Upper lobe of left lung (tissue), 6 donors: ENCODE measurements at regions not wholly inside any gene's neighbourhood (a gene's known extent, or its start where the extent isn't known, plus 50 kb on each side); places are given as distances from the start of the nearest gene placed in this dataset.

Experiments
- ATAC-seq, 2 donors: fragments of 200-7000 bp; cut with Tn5 transposase; one replicate each; pipeline ENCODE4 v1.9.1; 2022; ENCODE audit warnings: mild to moderate bottlenecking in 2 of 2, moderate library complexity in 2 of 2; ENCODE audit not compliant: low FRiP score in 2 of 2
- DNase-seq, 2 donors: peaks; one replicate each; pipeline ENCODE4 v3.0.0-alpha.2; 2019 to 2020
- H3K27ac ChIP-seq, 4 donors: fragments of 200-600 bp; sonication (generic); one replicate each; pipeline ENCODE4 v1.5.1; 2016 to 2019
- H3K27me3 ChIP-seq, 4 donors: fragments of 200-600 bp; sonication (generic); one replicate each; pipeline ENCODE4 v1.5.1; 2017 to 2019
- H3K36me3 ChIP-seq, 4 donors: fragments of 200-600 bp; sonication (generic); one replicate each; pipeline ENCODE4 v1.5.1; 2016 to 2019
- H3K4me1 ChIP-seq, 4 donors: fragments of 200-600 bp; sonication (generic); one replicate each; pipeline ENCODE4 v1.5.1; 2018 to 2019
- H3K4me3 ChIP-seq, 4 donors: fragments of 200-600 bp; sonication (generic); one replicate each; pipeline ENCODE4 v1.5.1; 2017 to 2019; ENCODE audit warnings: mild to moderate bottlenecking in 2 of 4, moderate library complexity in 1 of 4
- H3K9me3 ChIP-seq, 4 donors: fragments of 200-600 bp; sonication (generic); one replicate each; pipeline ENCODE4 v1.5.1; 2018 to 2019
- CTCF ChIP-seq, 6 experiments: fragments of 450-650 bp in 4 of 6; fragments of 200-600 bp in 2 of 6; sonication (generic) in 2 of 6; IDR thresholded peaks; one replicate each; pipeline ENCODE4 v1.5.1; 2016 to 2019; ENCODE audit warnings: antibody characterized with exemption in 6 of 6
- EP300 ChIP-seq, 4 donors: sonication (generic); formaldehyde crosslinking; IDR thresholded peaks; one replicate each; pipeline ENCODE4 v1.5.1; 2017; ENCODE audit warnings: antibody characterized with exemption in 4 of 4, control low read depth in 2 of 4
- POLR2A ChIP-seq, 4 donors: fragments of 450-650 bp; IDR thresholded peaks; one replicate each; pipeline ENCODE4 v1.5.1; 2016 to 2017; ENCODE audit warnings: antibody characterized with exemption in 4 of 4, mild to moderate bottlenecking in 2 of 4
- POLR2AphosphoS5 ChIP-seq, 2 donors: sonication (generic); formaldehyde crosslinking; IDR thresholded peaks; one replicate each; pipeline ENCODE4 v1.5.1; 2017; ENCODE audit warnings: antibody characterized with exemption in 2 of 2
- WGBS, 2 donors: methylation state at CpG; one replicate each; pipeline ENCODE4 v1.1.5; 2017 to 2018; 5-methylcytosine and 5-hydroxymethylcytosine counted together
- donor health status: DM: no; HTN: no; CAD: no; lungs with moderate emphysema.
- donor health status: DM: no; HTN: yes; CAD: no; lungs with severe emphysema.

GRCh38 chr6:108734271-108734922, 113.8 kb upstream of the ARMC2 start:
- no peak overlapping the region for H3K4me3 ChIP-seq
- H3K27me3 ChIP-seq = no peaks in the 10 kb centered on the region
- H3K27ac ChIP-seq = no peak overlapping the region
- peaks cover 6 to 12% (median 9%) of the 10 kb centered on the region in 4 donors for H3K4me1 ChIP-seq
- no peak for ATAC-seq
- no peaks in the 10 kb centered on the region for H3K36me3 ChIP-seq
- DNase-seq = no peak
- no peak for TF ChIP-seq POLR2A (IDR thresholded peaks at IDR 0.05)
- no peak for TF ChIP-seq EP300 (IDR thresholded peaks at IDR 0.05)
- no peak for TF ChIP-seq POLR2AphosphoS5 (IDR thresholded peaks at IDR 0.05)
- no peak for TF ChIP-seq CTCF (IDR thresholded peaks at IDR 0.05)
- H3K9me3 ChIP-seq = no peaks in the 10 kb centered on the region
- WGBS, 2 donors = 82 to 91% methylated on average over 8 of the region's 8 CpGs

DNA sequence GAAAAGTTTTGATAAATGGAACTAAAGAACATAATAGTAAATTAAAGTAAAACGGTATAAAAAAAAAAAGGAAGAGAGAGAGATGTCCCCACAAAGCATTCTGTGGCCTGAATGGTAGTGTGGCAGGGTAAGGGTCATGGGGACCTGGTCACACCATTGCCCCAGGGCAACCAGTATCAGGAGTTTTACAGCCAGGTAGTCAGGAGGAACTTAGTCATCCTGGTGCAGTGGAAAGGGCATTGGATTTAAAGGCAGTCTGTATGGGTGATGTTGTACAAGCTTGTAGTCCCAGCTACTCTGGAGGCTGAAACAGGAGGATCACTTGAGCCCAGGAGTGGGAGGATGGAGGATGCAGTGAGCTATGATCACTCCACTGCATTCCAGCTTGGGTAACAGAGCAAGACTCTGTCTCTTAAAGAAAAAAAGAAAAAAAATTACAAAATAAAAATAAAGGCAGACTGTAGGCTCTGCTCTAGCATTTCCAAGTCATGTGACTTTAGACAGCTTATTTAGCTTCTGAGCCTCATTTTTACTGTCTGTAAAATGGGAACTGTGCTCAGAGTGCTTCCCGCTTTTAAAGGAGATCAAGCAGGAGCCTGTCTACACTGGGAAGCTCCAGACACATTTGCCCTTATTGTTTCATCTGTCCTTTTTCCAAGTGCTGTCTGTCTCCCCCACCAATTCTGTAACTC, 112.8 kb upstream of the ARMC2 start:
- ATAC-seq = no peak
- Histone ChIP-seq H3K27ac (no peak overlapping the region), H3K4me3 (no peak overlapping the region), H3K36me3 (no peaks in the 10 kb centered on the region), H3K27me3 (no peaks in the 10 kb centered on the region), H3K4me1 (peaks cover 6 to 12% (median 9%) of the 10 kb centered on the region in 4 donors), H3K9me3 (no peaks in the 10 kb centered on the region)
- TF ChIP-seq CTCF (IDR thresholded peaks at IDR 0.05) = no peak
- no peak for TF ChIP-seq EP300 (IDR thresholded peaks at IDR 0.05)
- no peak for TF ChIP-seq POLR2A (IDR thresholded peaks at IDR 0.05)
- no peak for TF ChIP-seq POLR2AphosphoS5 (IDR thresholded peaks at IDR 0.05)
- DNase-seq = no peak
- 92 to 95% methylated on average over 2 of the region's 2 CpGs for WGBS, 2 donors

DNA sequence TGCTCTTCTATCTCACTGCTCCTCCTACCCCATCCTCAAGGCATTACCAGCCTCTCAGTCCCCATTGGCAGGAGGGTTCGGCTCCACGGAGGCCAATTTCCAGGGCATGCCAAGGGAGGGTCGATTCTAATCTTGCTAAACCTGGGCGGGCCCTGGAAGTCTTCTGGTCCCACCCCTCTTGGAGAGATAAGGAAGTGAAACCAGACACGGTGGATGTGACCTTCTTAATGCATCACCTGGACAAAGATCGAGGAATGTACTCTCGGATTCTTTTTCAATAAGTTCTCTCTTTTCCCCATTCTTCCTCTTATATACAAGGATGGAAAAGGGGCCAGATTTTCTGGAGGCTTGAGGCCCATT, 112.2 kb upstream of the ARMC2 start:
- H3K27me3 ChIP-seq = no peaks in the 10 kb centered on the region
- WGBS, 2 donors = 62 to 70% methylated on average over 7 of the region's 7 CpGs
- no peak overlapping the region for H3K4me3 ChIP-seq
- no peaks in the 10 kb centered on the region for H3K36me3 ChIP-seq
- no peak for ATAC-seq
- H3K4me1 ChIP-seq = peaks cover 6 to 12% (median 9%) of the 10 kb centered on the region in 4 donors
- no peak for DNase-seq
- H3K27ac ChIP-seq = no peak overlapping the region
- TF ChIP-seq POLR2AphosphoS5 (IDR thresholded peaks at IDR 0.05) = no peak
- no peak for TF ChIP-seq EP300 (IDR thresholded peaks at IDR 0.05)
- TF ChIP-seq POLR2A (IDR thresholded peaks at IDR 0.05) = no peak
- no peak for TF ChIP-seq CTCF (IDR thresholded peaks at IDR 0.05)
- no peaks in the 10 kb centered on the region for H3K9me3 ChIP-seq

DNA sequence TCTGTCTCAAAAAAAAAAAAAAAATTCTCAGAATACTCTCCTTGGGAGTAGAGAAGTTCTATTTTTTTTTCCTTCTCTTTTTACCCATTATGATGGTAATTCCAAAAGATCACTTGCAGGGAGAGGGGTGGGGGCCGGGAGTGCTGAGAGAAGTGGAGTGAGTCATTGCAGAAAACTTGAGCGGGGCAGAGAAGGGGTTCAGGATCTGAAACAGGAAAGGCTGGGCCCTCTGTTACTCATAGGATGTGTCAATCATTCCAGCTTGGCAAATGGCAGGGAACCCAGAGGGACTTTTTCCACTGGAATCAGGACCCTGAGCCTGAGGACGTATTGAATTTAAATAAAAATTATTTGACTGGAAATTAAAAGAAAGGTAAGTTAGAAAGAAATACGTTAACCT, 111.4 kb upstream of the ARMC2 start:
- H3K27me3 ChIP-seq = no peaks in the 10 kb centered on the region
- no peaks in the 10 kb centered on the region for H3K36me3 ChIP-seq
- ATAC-seq (peak in 1 of 2 donors; percentile 80), DNase-seq (peak in 1 of 2 donors; percentile 65)
- H3K4me3 ChIP-seq = no peak overlapping the region
- H3K4me1 ChIP-seq = peaks cover 6 to 17% (median 12%) of the 10 kb centered on the region in 4 donors
- TF ChIP-seq POLR2AphosphoS5 (IDR thresholded peaks at IDR 0.05) (no peak), CTCF (IDR thresholded peaks at IDR 0.05) (no peak), POLR2A (IDR thresholded peaks at IDR 0.05) (no peak), EP300 (IDR thresholded peaks at IDR 0.05) (no peak)
- WGBS, 2 donors = 21 to 35% methylated on average over 4 of the region's 4 CpGs
- no peaks in the 10 kb centered on the region for H3K9me3 ChIP-seq
- no peak overlapping the region for H3K27ac ChIP-seq
